ENCODE measurements at regions not wholly inside any gene's neighbourhood (a gene's known extent, or its start where the extent isn't known, plus 50 kb on each side); places are given as distances from the start of the nearest gene placed in this dataset.

DNA sequence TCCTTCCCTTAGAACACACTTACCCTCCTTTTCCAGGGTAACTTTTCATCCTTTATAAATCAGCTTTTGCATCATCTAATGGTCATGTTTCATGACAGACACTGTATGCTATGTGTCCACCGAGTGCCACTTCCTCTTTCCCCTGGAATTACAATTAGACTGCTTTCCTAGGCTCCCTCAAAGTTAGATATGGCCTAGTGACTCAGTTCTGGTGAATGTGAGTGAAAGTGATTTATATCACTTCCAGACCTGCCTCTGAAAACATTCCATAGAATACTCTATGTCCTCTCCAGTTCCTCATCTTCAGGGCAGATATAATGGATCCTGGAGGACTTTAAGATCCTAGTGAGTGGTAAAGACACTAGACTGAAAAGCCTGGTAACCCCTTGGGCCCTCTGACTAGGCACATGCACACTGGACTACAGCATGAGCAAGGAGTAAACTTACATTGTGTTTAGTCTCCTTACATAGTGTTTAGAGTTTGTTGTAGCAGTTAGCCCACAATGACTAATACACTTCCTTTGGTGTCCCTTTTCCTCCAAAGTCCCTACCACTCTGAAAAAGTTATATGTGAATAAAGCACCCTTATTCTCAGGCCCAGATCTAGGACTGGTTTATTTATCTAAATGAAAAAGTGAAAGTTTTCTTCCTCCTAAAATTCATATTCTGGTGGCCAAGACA, 59.3 kb downstream of the GPR88 start:
- H2AFZ ChIP-seq (replicated peaks; ENCODE audit: low read length, poor library complexity): peak overlapping the region; percentile 77
- H2BK5ac ChIP-seq (ENCODE audit: low read depth, low read length, poor library complexity, severe bottlenecking): peak overlapping the region; percentile 99
- in situ Hi-C loops (cut with MboI; ENCODE audit: low sequenced_read_pairs) (no loop called here), intact Hi-C loops (cut with micrococcal nuclease) (loop anchor here (2.0 kb wide), 1 partner anchor 126 kb away; no protein-coding TSS in a partner anchor), dilution Hi-C loops (cut with HindIII; ENCODE audit: low sequenced_read_pairs, unreplicated experiment) (no loop called here)
- peak overlapping the region; percentile 6; the same call in 1 of the 2 replicates for H3K4me2 ChIP-seq (ENCODE audit: low read depth, low read length)
- WGBS, 2 experiments (ENCODE audit: extremely low coverage in 2 of 2, insufficient read length in 1 of 2): no CpG with 5 or more reads among the region's 1 CpG
- H3K18ac ChIP-seq (ENCODE audit: low read depth, low read length): peak overlapping the region; percentile 94; the same call in 1 of the 2 replicates
- H2BK120ac ChIP-seq (ENCODE audit: low read depth, low read length): peak overlapping the region; percentile 65
- H4K20me1 ChIP-seq (ENCODE audit: insufficient read depth, low read length): no peaks in the 10 kb centered on the region; the same call in 1 of the 2 replicates
- no peaks in the 10 kb centered on the region for H3K9me1 ChIP-seq (ENCODE audit: insufficient read depth, low read length)
- ATAC-seq (ENCODE audit: low read depth) (peak; percentile 93), DNase-seq (peak; percentile 90)
- H3K56ac ChIP-seq (ENCODE audit: extremely low read depth, insufficient read depth, low read length): peak overlapping the region; percentile 87
- ChIA-PET CTCF (interaction anchor here (0.6 to 0.7 kb wide), 3 partner anchors 14 to 28 kb away, joined by 3 to 4 read pairs (median 3); no protein-coding TSS in a partner anchor), POLR2A (ENCODE audit: unreplicated experiment) (interaction anchor here (0.6 to 0.8 kb wide), 2 partner anchors 42 to 763 kb away, joined by 4 to 5 read pairs; no protein-coding TSS in a partner anchor)
- peak overlapping the region; percentile 26; the same call in 1 of the 2 replicates for H4K5ac ChIP-seq (ENCODE audit: low read depth, low read length)
- peak overlapping the region; percentile 82; the same call in 1 of the 2 replicates for H2BK20ac ChIP-seq (ENCODE audit: low read depth, low read length)
- H3K27me3 ChIP-seq (ENCODE audit: control insufficient read depth, insufficient read depth, low read length): no peaks in the 10 kb centered on the region
- no peak overlapping the region for H3K4me3 ChIP-seq (ENCODE audit: insufficient read depth, low read depth, low read length)
- peaks cover 3% of the 10 kb centered on the region for H3K4me1 ChIP-seq (ENCODE audit: control insufficient read depth, insufficient read depth, low read length)
- H3K9me3 ChIP-seq (ENCODE audit: control insufficient read depth, insufficient read depth, low read length): peaks cover under 1% of the 10 kb centered on the region; the same call in 1 of the 2 replicates
- H3K27ac ChIP-seq (ENCODE audit: insufficient read depth, low read length): peak overlapping the region; percentile 85
- peak overlapping the region; percentile 64 for H3K4ac ChIP-seq (ENCODE audit: low read depth, low read length)
- no peak overlapping the region for H2AK9ac ChIP-seq (replicated peaks; ENCODE audit: low read depth, low read length, poor library complexity)
- peak overlapping the region; percentile 67 for H4K91ac ChIP-seq (ENCODE audit: insufficient read depth, low read depth, low read length)
- H4K8ac ChIP-seq (ENCODE audit: low read depth in 2 of 2, low read length in 2 of 2): peak overlapping the region; percentile 20 to 91
- no peaks in the 10 kb centered on the region for H3K79me1 ChIP-seq (ENCODE audit: low read depth in 1 of 2, low read length in 2 of 2)
- H2AK5ac ChIP-seq (ENCODE audit: low read depth, low read length): 0 out of 2 replicates have a peak overlapping the region, but pooled peaks have one; percentile 32
- H2BK15ac ChIP-seq (ENCODE audit: low read depth, low read length): peak overlapping the region; percentile 90
- no peak overlapping the region for H3K9ac ChIP-seq (ENCODE audit: low read depth, low read length)
- H3K36me3 ChIP-seq (ENCODE audit: control insufficient read depth, insufficient read depth, low read length): no peaks in the 10 kb centered on the region
- H3K23ac ChIP-seq (ENCODE audit: low read depth, low read length): peak overlapping the region; percentile 58; the same call in 1 of the 2 replicates
- H3K14ac ChIP-seq (replicated peaks; ENCODE audit: low read depth, low read length): peak overlapping the region; percentile 74; the same call in 1 of the 2 replicates
- no TSS peak for BruUV-seq (replicated peaks)
- TF ChIP-seq POLR2A (IDR thresholded peaks at IDR 0.05; ENCODE audit: low read depth, low read length): no peak; the same call in 1 of the 2 replicates
- TF ChIP-seq, protein P1, sequence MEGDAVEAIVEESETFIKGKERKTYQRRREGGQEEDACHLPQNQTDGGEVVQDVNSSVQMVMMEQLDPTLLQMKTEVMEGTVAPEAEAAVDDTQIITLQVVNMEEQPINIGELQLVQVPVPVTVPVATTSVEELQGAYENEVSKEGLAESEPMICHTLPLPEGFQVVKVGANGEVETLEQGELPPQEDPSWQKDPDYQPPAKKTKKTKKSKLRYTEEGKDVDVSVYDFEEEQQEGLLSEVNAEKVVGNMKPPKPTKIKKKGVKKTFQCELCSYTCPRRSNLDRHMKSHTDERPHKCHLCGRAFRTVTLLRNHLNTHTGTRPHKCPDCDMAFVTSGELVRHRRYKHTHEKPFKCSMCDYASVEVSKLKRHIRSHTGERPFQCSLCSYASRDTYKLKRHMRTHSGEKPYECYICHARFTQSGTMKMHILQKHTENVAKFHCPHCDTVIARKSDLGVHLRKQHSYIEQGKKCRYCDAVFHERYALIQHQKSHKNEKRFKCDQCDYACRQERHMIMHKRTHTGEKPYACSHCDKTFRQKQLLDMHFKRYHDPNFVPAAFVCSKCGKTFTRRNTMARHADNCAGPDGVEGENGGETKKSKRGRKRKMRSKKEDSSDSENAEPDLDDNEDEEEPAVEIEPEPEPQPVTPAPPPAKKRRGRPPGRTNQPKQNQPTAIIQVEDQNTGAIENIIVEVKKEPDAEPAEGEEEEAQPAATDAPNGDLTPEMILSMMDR (conservative IDR thresholded peaks at IDR 0.05; ENCODE audit: low read depth, low read length): no peak
- TF ChIP-seq CHD1 (IDR thresholded peaks at IDR 0.05; ENCODE audit: low read depth, low read length): no peak
- no peak for TF ChIP-seq RCOR1 (IDR thresholded peaks at IDR 0.05; ENCODE audit: insufficient replicate concordance, low read length)
- TF ChIP-seq, protein P2, sequence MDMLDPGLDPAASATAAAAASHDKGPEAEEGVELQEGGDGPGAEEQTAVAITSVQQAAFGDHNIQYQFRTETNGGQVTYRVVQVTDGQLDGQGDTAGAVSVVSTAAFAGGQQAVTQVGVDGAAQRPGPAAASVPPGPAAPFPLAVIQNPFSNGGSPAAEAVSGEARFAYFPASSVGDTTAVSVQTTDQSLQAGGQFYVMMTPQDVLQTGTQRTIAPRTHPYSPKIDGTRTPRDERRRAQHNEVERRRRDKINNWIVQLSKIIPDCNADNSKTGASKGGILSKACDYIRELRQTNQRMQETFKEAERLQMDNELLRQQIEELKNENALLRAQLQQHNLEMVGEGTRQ (IDR thresholded peaks at IDR 0.05; ENCODE audit: low read depth, low read length): peak; percentile 7; the same call in 1 of the 2 replicates
- peak; percentile 88 for TF ChIP-seq CEBPB (IDR thresholded peaks at IDR 0.05; ENCODE audit: low read depth, low read length)
- TF ChIP-seq NFE2L2 (IDR thresholded peaks at IDR 0.05; ENCODE audit: low read depth, low read length): peak; percentile 48; the same call in 1 of the 2 replicates
- TF ChIP-seq FOS (IDR thresholded peaks at IDR 0.05; ENCODE audit: low read depth, low read length): peak; percentile 47; the same call in 1 of the 2 replicates
- no peak for TF ChIP-seq RAD21 (IDR thresholded peaks at IDR 0.05; ENCODE audit: low read length)
- TF ChIP-seq, protein P3, sequence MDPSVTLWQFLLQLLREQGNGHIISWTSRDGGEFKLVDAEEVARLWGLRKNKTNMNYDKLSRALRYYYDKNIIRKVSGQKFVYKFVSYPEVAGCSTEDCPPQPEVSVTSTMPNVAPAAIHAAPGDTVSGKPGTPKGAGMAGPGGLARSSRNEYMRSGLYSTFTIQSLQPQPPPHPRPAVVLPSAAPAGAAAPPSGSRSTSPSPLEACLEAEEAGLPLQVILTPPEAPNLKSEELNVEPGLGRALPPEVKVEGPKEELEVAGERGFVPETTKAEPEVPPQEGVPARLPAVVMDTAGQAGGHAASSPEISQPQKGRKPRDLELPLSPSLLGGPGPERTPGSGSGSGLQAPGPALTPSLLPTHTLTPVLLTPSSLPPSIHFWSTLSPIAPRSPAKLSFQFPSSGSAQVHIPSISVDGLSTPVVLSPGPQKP (IDR thresholded peaks at IDR 0.05; ENCODE audit: borderline replicate concordance, low read depth, low read length): no peak
- TF ChIP-seq BHLHE40 (IDR thresholded peaks at IDR 0.05; ENCODE audit: low read depth, low read length): peak; percentile 52
- no peak for TF ChIP-seq MAZ (IDR thresholded peaks at IDR 0.05; ENCODE audit: borderline replicate concordance, low read depth, low read length)
- no peak for TF ChIP-seq RFX5 (IDR thresholded peaks at IDR 0.05; ENCODE audit: low read depth, low read length)
- TF ChIP-seq MXI1 (IDR thresholded peaks at IDR 0.05; ENCODE audit: borderline replicate concordance, low read depth, low read length): 0 out of 2 replicates have a peak, but pooled peaks have one; percentile 17
